ENCODE measurements at regions not wholly inside any gene's neighbourhood (a gene's known extent, or its start where the extent isn't known, plus 50 kb on each side); places are given as distances from the start of the nearest gene placed in this dataset.
"Not testable (repeated sequence)": the region's sequence is repeated elsewhere in the genome, so short reads cannot be mapped to it uniquely, and the experiment has no call there.

DNA sequence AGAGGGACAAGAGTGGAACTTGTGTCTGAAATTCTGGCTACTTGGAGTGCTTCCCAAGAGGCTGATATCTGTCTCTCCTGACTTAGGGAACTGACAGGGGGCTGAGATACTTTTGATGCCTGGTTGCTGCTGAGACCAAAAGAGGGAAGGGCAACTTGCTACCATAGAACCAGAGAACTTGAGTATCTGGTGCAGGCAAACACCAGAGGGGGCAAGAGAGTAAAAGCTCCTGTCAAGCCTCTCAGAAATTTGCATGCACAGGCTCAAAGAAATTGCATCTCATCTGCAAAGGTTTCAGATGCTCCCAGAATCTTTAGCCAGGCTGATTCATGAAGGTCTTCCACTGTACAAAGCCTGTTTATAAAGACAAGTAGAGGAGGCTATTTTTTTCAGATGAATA is 391.3 kb upstream of the FOXG1 start:
- Histone ChIP-seq H3K4me1 (no peaks in the 10 kb centered on the region), H3K27ac (no peak overlapping the region), H3K4me3 (no peak overlapping the region), H3K36me3 (ENCODE audit: low read depth, missing control alignments) (no peaks in the 10 kb centered on the region), H3K27me3 (no peaks in the 10 kb centered on the region), H3K9me3 (no peaks in the 10 kb centered on the region)
- DNase-seq, result peak; percentile 44
- TF ChIP-seq CTCF (IDR thresholded peaks at IDR 0.05), result peak in 1 of 3 experiments; percentile 17
- TF ChIP-seq POLR2A (IDR thresholded peaks at IDR 0.05), result no peak
- intact Hi-C loops (cut with DNase I; ENCODE audit: low total_unique reads), result no loop called here

DNA sequence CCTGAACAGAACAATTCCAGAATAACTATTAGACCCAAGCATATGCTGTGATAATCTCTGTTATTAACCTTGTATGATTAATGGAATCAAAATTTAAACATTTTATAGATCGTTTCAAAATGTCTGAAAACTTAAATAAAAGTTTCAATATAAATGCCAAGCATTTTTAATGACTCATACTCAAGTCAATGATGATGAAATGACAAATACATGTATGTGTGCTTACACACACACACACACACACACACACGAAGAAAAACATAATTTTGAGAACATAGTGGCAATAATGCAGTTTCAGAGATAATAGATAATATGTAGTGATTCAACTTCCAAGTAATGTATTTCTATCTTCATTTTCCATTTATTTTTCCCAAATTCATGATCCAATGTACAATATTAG is 384.9 kb upstream of the FOXG1 start:
- DNase-seq, result no peak
- no peak overlapping the region for H3K27ac ChIP-seq
- no peaks in the 10 kb centered on the region for H3K9me3 ChIP-seq
- H3K27me3 ChIP-seq, result no peaks in the 10 kb centered on the region
- H3K4me3 ChIP-seq, result no peak overlapping the region
- intact Hi-C loops (cut with DNase I; ENCODE audit: low total_unique reads), result no loop called here
- no peaks in the 10 kb centered on the region for H3K36me3 ChIP-seq (ENCODE audit: low read depth, missing control alignments)
- no peaks in the 10 kb centered on the region for H3K4me1 ChIP-seq
- whole genome bisulfite sequencing, 2 donors, result 46 to 49% methylated on average over 2 of the region's 2 CpGs
- TF ChIP-seq POLR2A (IDR thresholded peaks at IDR 0.05) (no peak), CTCF (IDR thresholded peaks at IDR 0.05) (no peak)

- 76 to 83% methylated on average over 7 of the region's 7 CpGs for WGBS, 2 donors
- no peaks in the 10 kb centered on the region for H3K36me3 ChIP-seq (ENCODE audit: low read depth, missing control alignments)
- intact Hi-C loops (cut with DNase I; ENCODE audit: low total_unique reads), result no loop called here
- no peaks in the 10 kb centered on the region for H3K4me1 ChIP-seq
- no peak overlapping the region for H3K27ac ChIP-seq
- DNase-seq, result no peak
- H3K27me3 ChIP-seq, result no peaks in the 10 kb centered on the region
- no peaks in the 10 kb centered on the region for H3K9me3 ChIP-seq
- no peak overlapping the region for H3K4me3 ChIP-seq
- TF ChIP-seq CTCF (IDR thresholded peaks at IDR 0.05) (no peak), POLR2A (IDR thresholded peaks at IDR 0.05) (no peak)
These were observed 384.0 kb upstream of the FOXG1 start for GRCh38 chr14:28382444-28383190.

DNA sequence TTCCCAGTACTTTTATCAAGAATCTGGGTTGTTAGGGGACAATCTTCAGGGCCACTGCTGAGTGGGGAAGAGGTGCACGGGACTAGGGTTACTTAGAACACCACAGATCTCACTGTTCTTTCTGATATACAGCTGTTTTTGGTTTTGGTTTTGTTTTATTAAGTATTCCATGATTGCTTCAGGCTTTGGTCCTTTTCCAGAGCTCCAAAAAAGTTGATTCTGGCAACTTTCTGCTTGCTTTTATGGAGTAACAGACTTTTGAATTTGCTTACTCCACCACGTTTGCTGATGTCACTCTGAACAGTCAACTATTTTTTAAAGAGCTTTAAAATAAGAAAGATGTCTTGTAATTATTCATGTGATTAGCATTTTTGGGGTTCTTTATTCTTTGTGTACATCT is 368.1 kb upstream of the FOXG1 start:
- no peaks in the 10 kb centered on the region for H3K9me3 ChIP-seq
- H3K4me3 ChIP-seq, result no peak overlapping the region
- intact Hi-C loops (cut with DNase I; ENCODE audit: low total_unique reads), result no loop called here
- WGBS, 2 donors, result 62 to 71% methylated on average over 2 of the region's 2 CpGs
- no peak for DNase-seq
- no peaks in the 10 kb centered on the region for H3K4me1 ChIP-seq
- no peaks in the 10 kb centered on the region for H3K27me3 ChIP-seq
- no peaks in the 10 kb centered on the region for H3K36me3 ChIP-seq (ENCODE audit: low read depth, missing control alignments)
- H3K27ac ChIP-seq, result no peak overlapping the region
- TF ChIP-seq POLR2A (IDR thresholded peaks at IDR 0.05) (no peak), CTCF (IDR thresholded peaks at IDR 0.05) (no peak)

DNA sequence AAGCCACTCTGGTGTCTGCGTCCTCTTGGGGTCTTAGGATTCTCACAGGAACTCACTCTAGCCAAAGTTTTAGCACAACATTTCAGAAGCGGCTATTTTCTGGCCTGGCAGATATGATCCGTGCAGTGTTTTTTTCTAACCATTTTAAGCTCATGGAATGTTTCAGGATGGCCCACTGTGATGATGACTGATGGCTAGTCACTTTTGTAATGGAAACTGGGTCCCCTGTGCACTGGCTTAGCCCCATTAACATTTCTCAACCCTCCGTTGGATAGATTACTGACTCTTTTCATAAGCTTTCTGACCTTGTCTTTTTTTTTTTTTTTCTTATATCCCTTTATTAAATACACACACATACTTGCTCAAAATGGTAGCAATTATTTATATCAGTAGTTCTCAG is 364.9 kb upstream of the FOXG1 start:
- intact Hi-C loops (cut with DNase I; ENCODE audit: low total_unique reads), result not testable (repeated sequence)
- WGBS, 2 donors, result 67 to 81% methylated on average over 1 to 2 of the region's 4 CpGs

More for the DNA sequence above, 364.9 kb upstream of the FOXG1 start:
- not testable (repeated sequence) for H3K27me3 ChIP-seq; H3K27ac ChIP-seq; H3K4me3 ChIP-seq; H3K4me1 ChIP-seq; H3K36me3 ChIP-seq (ENCODE audit: low read depth, missing control alignments); H3K9me3 ChIP-seq; DNase-seq
